GM21825 (cell line): ENCODE measurements at regions not wholly inside any gene's neighbourhood (a gene's known extent, or its start where the extent isn't known, plus 50 kb on each side); places are given as distances from the start of the nearest gene placed in this dataset.
A peak's percentile ranks its signal among the peaks of the same experiment; 100 is the strongest.

ENCODE experiments used
- ATAC-seq: cut with Tn5 transposase; IDR thresholded peaks from one replicate; pipeline ENCODE4 v1.9.1; 2021; ENCODE audit warnings: mild to moderate bottlenecking, moderate library complexity; ENCODE audit not compliant: unreplicated experiment

DNA sequence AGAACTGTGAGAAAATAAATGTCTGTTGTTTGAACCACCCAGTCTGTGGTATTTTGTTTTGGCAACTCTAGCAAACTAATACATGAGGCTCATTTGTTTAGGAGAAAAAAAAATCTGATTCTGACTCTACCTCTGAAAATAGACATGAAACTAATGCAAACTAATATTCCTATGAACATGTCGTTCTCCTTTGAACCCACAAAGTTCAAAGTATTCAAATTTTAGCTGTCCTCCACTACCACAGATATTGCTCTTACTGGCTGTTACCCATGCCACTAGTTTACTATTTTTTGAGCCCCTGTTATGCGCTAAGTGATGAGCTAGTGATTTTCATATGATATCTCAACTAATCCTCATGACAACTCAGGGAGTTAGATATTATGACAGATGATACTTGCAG lies 58.8 kb upstream of the ZNF804B start:
- ATAC-seq = no peak

- no peak for ATAC-seq
Measured at GRCh38 chr7:88694207-88694606, 65.3 kb upstream of the ZNF804B start.

DNA sequence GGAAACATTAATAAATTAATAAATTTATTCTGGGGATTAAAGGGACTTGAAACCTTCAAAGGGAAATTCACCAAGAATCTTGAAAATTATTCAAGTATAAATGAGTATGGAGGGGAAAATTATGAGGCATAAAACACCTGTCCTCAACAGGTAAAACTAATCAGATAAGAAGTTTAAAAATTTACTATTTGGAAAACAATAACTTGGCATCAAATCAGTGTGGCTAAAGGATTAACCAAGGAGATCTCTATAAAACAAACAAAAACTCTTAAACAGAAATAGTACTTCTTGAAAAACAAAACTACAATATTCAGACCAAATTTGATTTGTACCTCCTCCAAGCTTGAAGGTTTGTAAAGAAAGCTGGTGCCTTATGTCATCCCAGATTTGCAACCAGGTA lies 66.4 kb upstream of the ZNF804B start:
- ATAC-seq = no peak

DNA sequence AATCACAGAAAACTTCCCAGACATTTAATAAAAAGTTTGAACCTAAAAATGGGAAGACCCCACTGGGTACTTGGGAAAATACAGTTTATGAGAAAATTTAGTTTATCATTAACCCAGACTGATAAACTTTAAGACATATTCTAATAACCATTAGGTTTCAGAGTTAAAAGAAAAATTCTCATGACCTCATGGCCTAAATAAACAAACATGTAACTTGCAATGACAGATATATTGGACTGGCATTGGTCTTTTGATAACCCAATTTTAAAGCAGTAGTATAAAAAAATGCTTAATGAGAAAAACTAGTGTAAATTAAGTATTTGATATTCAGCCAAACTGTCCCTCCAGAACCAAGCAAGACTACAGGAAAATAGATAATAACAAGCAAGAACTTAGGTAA lies 67.0 kb upstream of the ZNF804B start:
- no peak for ATAC-seq

- ATAC-seq = no peak
Measured at GRCh38 chr7:88689821-88690220, 69.7 kb upstream of the ZNF804B start.

- ATAC-seq = no peak
Measured at GRCh38 chr7:88688222-88688621, 71.3 kb upstream of the ZNF804B start.

DNA sequence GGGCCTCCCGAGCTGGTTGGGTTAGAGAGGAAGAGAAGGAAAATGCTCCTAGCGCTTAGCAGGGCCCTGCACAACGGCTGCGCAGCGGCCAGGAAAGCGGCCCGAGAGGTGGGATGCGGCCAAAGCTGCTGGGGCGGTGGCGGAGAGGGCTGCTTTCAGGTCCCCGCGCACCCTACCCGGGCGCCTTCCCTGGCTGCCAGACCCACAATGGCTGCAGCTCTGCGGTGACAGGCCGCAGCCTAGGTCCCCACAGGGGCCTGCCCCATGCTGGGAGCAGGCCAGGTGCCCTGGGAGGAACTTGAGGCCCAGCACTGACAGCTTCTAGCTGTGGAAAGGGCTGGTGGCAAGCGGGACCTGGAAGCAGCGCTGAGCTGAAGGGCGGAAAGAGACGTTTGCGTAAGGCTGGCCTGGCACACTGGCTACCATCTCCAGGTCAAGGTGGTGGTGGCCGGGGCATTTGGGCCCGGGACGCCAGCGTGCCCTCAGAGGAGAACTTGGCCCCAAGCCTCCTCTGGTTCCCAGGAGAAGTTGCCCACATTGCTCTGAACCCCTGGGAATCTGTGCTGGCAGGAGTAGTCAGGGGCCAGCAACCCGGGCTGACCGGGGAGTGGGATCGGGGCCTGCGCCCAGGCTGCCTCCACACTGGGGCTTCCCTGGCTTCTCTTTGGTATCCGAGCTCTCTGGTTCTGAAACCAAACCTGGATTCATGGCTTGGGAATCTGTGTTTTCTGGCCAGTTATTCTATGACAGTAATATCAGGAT lies 72.9 kb upstream of the ZNF804B start:
- ATAC-seq = no peak

- no peak for ATAC-seq
Measured at GRCh38 chr7:88681682-88682081, 77.8 kb upstream of the ZNF804B start.

- no peak for ATAC-seq
Measured at GRCh38 chr7:88670536-88670935, 89.0 kb upstream of the ZNF804B start.

GRCh38 chr7:88669913-88670312 lies 89.6 kb upstream of the ZNF804B start:
- no peak for ATAC-seq

GRCh38 chr7:88668591-88668990 lies 90.9 kb upstream of the ZNF804B start:
- no peak for ATAC-seq

DNA sequence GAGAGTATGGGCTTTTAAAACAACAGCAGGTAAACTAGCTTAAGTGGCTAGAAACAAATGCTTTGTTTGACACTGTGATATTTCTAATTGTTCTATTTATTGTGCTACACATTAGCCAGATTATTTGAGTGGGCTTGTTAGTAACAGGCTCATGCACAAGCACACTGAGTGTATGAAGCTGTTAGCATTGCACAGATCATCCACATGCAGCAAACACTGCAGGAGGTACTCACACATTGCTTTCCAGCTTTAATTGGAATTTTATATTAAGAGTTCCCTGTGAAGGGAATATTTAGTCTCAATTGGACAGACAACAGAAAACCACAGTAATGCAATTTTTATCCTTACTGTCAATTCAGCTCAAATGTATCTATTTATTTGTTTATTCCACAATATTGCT lies 92.9 kb upstream of the ZNF804B start:
- ATAC-seq = no peak

DNA sequence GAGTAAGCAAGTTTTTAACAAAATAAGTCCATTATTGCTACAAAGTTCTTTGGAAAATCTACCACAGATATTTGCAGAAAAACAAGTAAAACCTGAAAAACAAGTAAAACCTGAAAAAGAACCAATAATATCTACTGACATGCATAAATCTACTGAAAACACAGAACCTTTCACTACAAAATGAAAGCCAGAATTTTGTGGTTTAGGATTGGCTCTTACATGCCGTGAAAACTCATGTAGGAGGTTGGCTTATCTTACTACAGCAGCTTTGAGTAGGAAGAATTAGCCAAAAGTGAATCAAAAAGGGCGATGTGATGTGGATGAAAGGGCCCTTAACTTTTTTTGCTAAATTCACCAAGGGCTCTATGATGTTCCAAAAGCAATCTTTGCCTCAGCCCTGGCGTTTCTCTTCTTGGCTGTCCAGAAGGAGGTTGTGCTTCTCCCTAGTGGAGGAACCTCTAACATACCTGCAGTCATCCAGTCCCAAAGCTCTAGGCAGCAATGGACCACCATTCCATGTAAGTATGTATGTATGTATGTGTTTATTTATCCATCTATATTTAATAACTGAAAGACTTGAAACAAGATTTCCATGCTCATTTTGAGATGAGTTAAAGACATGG lies 93.5 kb upstream of the ZNF804B start:
- no peak for ATAC-seq

DNA sequence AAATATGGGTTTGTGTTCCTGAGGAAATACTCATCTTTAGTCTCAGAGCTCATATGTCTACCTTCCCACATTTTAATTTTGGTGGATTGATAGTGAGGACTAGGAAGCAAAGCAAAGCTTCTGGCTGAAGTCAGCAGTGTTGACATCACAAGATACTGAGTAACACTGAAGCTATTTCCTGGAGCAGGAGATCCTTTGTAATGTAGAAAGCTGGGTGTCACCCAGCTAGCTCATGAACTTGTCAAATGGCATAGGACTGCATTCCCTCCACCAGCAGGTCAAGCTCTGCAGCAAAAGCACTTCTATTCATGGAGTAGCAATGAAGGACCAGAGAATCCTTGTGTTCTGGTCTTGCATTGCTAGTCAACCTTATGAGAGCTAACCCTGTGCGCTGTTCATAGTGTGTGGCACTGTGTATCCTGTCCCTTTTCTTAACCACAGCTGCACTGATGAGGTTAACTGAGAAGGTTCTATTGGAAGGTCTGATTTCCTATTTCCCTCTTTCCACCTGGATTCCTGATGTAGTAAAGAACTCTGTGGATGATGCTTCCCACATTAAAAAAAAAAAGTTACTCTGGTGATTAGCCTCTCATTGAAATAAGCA lies 94.8 kb upstream of the ZNF804B start:
- ATAC-seq = no peak

- ATAC-seq = no peak
Measured at GRCh38 chr7:88661921-88662320, 97.6 kb upstream of the ZNF804B start.

- ATAC-seq = no peak
Measured at GRCh38 chr7:88647825-88648224, 111.7 kb upstream of the ZNF804B start.

DNA sequence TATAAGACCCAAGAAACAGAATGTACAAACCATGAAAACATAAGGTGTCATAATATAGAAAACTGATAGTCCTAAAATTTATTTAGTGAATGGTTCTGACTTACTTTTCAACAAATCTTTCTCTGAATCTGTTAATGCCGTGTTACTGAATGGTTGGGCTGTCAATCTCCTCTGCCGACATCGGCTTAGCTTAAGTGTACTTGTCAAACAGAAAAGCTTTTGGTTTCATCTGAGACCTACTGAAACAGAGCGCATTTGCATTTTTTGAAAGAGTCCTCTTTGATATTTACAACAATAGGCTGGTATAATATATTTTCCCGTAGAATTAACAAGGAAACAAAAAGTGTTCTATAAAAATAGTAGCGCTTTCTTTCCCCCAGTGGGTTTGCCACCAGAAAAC lies 120.9 kb upstream of the ZNF804B start:
- ATAC-seq = no peak

DNA sequence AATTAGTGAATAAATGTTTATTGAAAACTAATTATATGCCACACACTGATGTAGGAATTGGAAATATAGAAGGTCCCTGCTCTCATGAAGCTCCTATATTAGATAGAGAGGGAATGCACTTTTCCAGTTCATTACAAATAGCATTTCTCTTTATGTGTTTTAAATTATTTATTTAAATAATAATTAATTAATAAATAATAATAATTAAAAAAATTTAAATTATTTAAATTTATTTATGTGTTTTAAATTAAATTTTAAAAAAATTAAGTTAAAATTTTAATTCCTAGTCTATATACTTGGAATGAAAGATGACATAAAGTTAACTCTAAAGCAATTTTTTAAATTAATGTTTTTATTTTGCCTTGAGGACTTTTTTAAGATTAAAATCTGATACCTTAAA lies 121.7 kb upstream of the ZNF804B start:
- ATAC-seq = no peak

DNA sequence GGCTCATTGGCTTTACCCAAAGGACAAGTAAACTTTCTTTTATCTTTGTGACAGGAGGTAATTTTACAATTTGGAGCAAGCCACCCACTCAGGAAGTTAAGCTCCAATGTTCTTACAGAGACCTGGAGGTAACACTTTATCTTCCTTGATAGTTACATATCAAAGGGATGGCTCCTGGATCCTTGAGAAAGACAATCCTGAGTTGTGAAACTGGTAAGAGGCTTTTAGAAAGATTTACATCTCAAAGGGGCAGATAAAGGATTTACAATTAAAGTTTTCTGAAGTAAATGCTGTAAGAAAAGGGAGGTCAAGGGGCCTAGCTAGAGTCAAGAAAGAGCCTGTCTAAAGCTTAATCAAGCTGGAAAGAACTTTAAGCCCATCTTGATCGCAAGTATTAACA lies 124.4 kb upstream of the ZNF804B start:
- no peak for ATAC-seq

DNA sequence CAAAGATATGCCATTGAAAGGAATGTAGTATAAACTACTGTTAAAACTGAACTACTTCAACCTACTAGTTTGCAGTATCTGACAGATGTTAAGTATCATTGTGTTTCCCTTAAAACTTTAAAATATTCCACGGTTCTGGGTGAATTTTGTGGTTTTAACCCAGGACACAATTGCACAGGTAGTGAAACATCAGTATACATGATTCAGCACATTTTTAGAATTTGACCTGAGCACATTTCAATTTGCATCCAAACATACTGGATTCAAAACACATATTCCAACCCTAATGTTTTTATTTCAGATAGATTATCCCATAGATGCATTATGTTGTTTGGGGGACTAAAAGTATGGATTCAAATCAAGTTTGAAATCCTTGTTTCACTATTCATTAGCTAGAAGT lies 129.9 kb upstream of the ZNF804B start:
- no peak for ATAC-seq

GRCh38 chr7:88628363-88629085 lies 131.0 kb upstream of the ZNF804B start:
- ATAC-seq = peak; percentile 100

DNA sequence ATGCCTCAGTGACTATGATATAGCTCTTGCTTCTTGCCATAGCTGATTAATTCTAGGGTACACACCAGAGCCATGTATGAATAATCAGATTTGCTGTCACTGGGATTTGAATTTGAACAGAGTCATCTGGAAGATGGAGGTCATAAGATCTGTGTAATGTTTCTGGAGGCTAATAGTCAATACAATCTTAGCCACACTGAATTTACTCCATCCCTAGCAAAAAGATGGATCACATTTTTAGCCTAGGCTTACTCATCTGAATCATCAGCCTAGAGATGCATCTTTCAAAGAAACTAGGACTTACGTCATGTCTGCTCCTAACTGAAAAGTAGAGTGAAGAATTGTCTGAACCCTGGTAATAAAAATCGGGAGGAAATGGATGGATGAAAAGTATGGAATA lies 142.3 kb upstream of the ZNF804B start:
- no peak for ATAC-seq
